GM19025 (cell line): ENCODE measurements at regions not wholly inside any gene's neighbourhood (a gene's known extent, or its start where the extent isn't known, plus 50 kb on each side); places are given as distances from the start of the nearest gene placed in this dataset.

Experiments
- ATAC-seq: cut with Tn5 transposase; IDR thresholded peaks from one replicate; pipeline ENCODE4 v1.9.1; 2021; ENCODE audit warnings: mild to moderate bottlenecking, low read depth, moderate library complexity; ENCODE audit not compliant: unreplicated experiment

GRCh38 chr2:196468394-196468793, 171.1 kb upstream of the CCDC150 start:
- no peak for ATAC-seq

GRCh38 chr2:196473617-196474016, 165.9 kb upstream of the CCDC150 start:
- ATAC-seq, result no peak

- no peak for ATAC-seq
Measured at GRCh38 chr2:196475611-196476010, 163.9 kb upstream of the CCDC150 start.

GRCh38 chr2:196478588-196478987, 160.9 kb upstream of the CCDC150 start:
- no peak for ATAC-seq

GRCh38 chr2:196479350-196479749, 160.2 kb upstream of the CCDC150 start:
- ATAC-seq, result no peak

- ATAC-seq, result peak; percentile 45
Measured at GRCh38 chr2:196480653-196481323, 158.7 kb upstream of the CCDC150 start.

GRCh38 chr2:196481324-196481697, 158.2 kb upstream of the CCDC150 start:
- ATAC-seq, result peak; percentile 49

GRCh38 chr2:196482119-196483065, 157.1 kb upstream of the CCDC150 start:
- no peak for ATAC-seq

GRCh38 chr2:196486146-196486545, 153.4 kb upstream of the CCDC150 start:
- no peak for ATAC-seq

GRCh38 chr2:196487417-196487816, 152.1 kb upstream of the CCDC150 start:
- no peak for ATAC-seq

- no peak for ATAC-seq
Measured at GRCh38 chr2:196489371-196489770, 150.1 kb upstream of the CCDC150 start.

- ATAC-seq, result no peak
Measured at GRCh38 chr2:196492946-196493345, 146.6 kb upstream of the CCDC150 start.

- no peak for ATAC-seq
Measured at GRCh38 chr2:196498962-196499361, 140.6 kb upstream of the CCDC150 start.

GRCh38 chr2:196499686-196500085, 139.8 kb upstream of the CCDC150 start:
- ATAC-seq, result no peak

- ATAC-seq, result no peak
Measured at GRCh38 chr2:196500686-196501431, 138.7 kb upstream of the CCDC150 start.

GRCh38 chr2:196501836-196502235, 137.7 kb upstream of the CCDC150 start:
- ATAC-seq, result no peak

- ATAC-seq, result no peak
Measured at GRCh38 chr2:196502386-196502785, 137.1 kb upstream of the CCDC150 start.

- ATAC-seq, result no peak
Measured at GRCh38 chr2:196503398-196503797, 136.1 kb upstream of the CCDC150 start.

- ATAC-seq, result no peak
Measured at GRCh38 chr2:196504788-196505187, 134.7 kb upstream of the CCDC150 start.

GRCh38 chr2:196510246-196510645, 129.3 kb upstream of the CCDC150 start:
- ATAC-seq, result no peak
